Ureter (tissue), 1 donor: ENCODE measurements at regions not wholly inside any gene's neighbourhood (a gene's known extent, or its start where the extent isn't known, plus 50 kb on each side); places are given as distances from the start of the nearest gene placed in this dataset.

ENCODE experiments used
- DNase-seq: peaks from one replicate; pipeline ENCODE4 v3.0.0-alpha.2; 2020; ENCODE audit warnings: low spot score
- donor health status: DM: yes; HTN: yes; CAD: no.

GRCh38 chr6:167755461-167755860, 71.2 kb upstream of the AFDN start:
- no peak for DNase-seq

GRCh38 chr6:167756597-167756996, 70.1 kb upstream of the AFDN start:
- DNase-seq, result no peak

- no peak for DNase-seq
These were observed 69.5 kb upstream of the AFDN start for GRCh38 chr6:167757249-167757648.

- no peak for DNase-seq
These were observed 68.9 kb upstream of the AFDN start for GRCh38 chr6:167757821-167758220.

GRCh38 chr6:167758309-167759023, 68.2 kb upstream of the AFDN start:
- no peak for DNase-seq

- DNase-seq, result no peak
These were observed 67.5 kb upstream of the AFDN start for GRCh38 chr6:167759206-167759605.

GRCh38 chr6:167759912-167760311, 66.8 kb upstream of the AFDN start:
- no peak for DNase-seq

- no peak for DNase-seq
These were observed 65.5 kb upstream of the AFDN start for GRCh38 chr6:167760979-167761793.

- no peak for DNase-seq
These were observed 64.9 kb upstream of the AFDN start for GRCh38 chr6:167761794-167762258.

- DNase-seq, result no peak
These were observed 64.3 kb upstream of the AFDN start for GRCh38 chr6:167762259-167762962.

GRCh38 chr6:167763056-167763944, 63.4 kb upstream of the AFDN start:
- DNase-seq, result no peak

- no peak for DNase-seq
These were observed 62.5 kb upstream of the AFDN start for GRCh38 chr6:167764215-167764614.

GRCh38 chr6:167764713-167765479, 61.8 kb upstream of the AFDN start:
- no peak for DNase-seq

GRCh38 chr6:167766986-167767714, 59.6 kb upstream of the AFDN start:
- DNase-seq, result no peak

GRCh38 chr6:167767715-167768107, 59.0 kb upstream of the AFDN start:
- DNase-seq, result no peak

- DNase-seq, result no peak
These were observed 58.1 kb upstream of the AFDN start for GRCh38 chr6:167768471-167769215.

GRCh38 chr6:167769408-167770190, 57.1 kb upstream of the AFDN start:
- DNase-seq, result no peak

GRCh38 chr6:167770291-167770955, 56.3 kb upstream of the AFDN start:
- no peak for DNase-seq
